Common myeloid progenitor, CD34-positive (primary cell): ENCODE measurements at regions not wholly inside any gene's neighbourhood (a gene's known extent, or its start where the extent isn't known, plus 50 kb on each side); places are given as distances from the start of the nearest gene placed in this dataset.

Experiments
- CTCF ChIA-PET: fragments of 350-600 bp; sonication (Branson Sonifier 250); formaldehyde crosslinking; loops from one replicate; lab custom pipeline; 2021; ENCODE audit warnings: antibody characterized with exemption; lab: Charles Lee
- POLR2A ChIA-PET: fragments of 350-600 bp; sonication (Branson Sonifier 250); formaldehyde crosslinking; loops from one replicate; lab custom pipeline; 2021; ENCODE audit warnings: antibody characterized with exemption; lab: Charles Lee
- DNase-seq, 3 donors: peaks; one replicate each; pipeline versions ENCODE4 v3.0.0 to v3.0.0-alpha.2; 2013
- H3K27ac ChIP-seq, 2 experiments: 1 replicate in 1 of 2; 2 replicates in 1 of 2; pipeline ENCODE4 v1.7.0; 2013; ENCODE audit warnings: inconsistent platforms in 2 of 2, low read length in 2 of 2, mild to moderate bottlenecking in 2 of 2, low read depth in 1 of 2, moderate library complexity in 1 of 2; ENCODE audit not compliant: severe bottlenecking in 2 of 2, insufficient read depth in 1 of 2, poor library complexity in 1 of 2
- H3K27me3 ChIP-seq, 5 experiments: replicated peaks in 2 of 5; 1 replicate in 3 of 5; 2 replicates in 2 of 5; pipeline versions ENCODE4 v1.6.1 to v1.7.0; 2013; ENCODE audit warnings: low read length in 4 of 5, mild to moderate bottlenecking in 2 of 5, moderate library complexity in 2 of 5, inconsistent platforms in 1 of 5; ENCODE audit not compliant: insufficient read depth in 5 of 5, control insufficient read depth in 4 of 5
- H3K36me3 ChIP-seq, 4 experiments: 1 replicate in 2 of 4; 2 replicates in 2 of 4; pipeline versions ENCODE4 v1.6.1 to v1.7.0; 2013; ENCODE audit warnings: low read length in 3 of 4, control low read depth in 1 of 4, mild to moderate bottlenecking in 1 of 4; ENCODE audit not compliant: control insufficient read depth in 4 of 4, insufficient read depth in 4 of 4
- H3K4me1 ChIP-seq, 4 experiments: 1 replicate in 3 of 4; 2 replicates in 1 of 4; pipeline versions ENCODE4 v1.6.1 to v1.7.1; 2013; ENCODE audit warnings: low read length in 3 of 4, mild to moderate bottlenecking in 3 of 4, control low read depth in 1 of 4, inconsistent platforms in 1 of 4, moderate library complexity in 1 of 4; ENCODE audit not compliant: control insufficient read depth in 4 of 4, insufficient read depth in 4 of 4; ENCODE audit errors: control extremely low read depth in 1 of 4
- H3K4me3 ChIP-seq, 7 experiments: 1 replicate in 4 of 7; 2 replicates in 3 of 7; pipeline versions ENCODE4 v1.5.1 to v1.7.0; 2013; ENCODE audit warnings: mild to moderate bottlenecking in 7 of 7, low read length in 6 of 7, moderate library complexity in 6 of 7, inconsistent platforms in 2 of 7, low read depth in 2 of 7, control low read depth in 1 of 7; ENCODE audit not compliant: insufficient read depth in 4 of 7, control insufficient read depth in 1 of 7; ENCODE audit errors: extremely low read depth in 1 of 7
- H3K9me3 ChIP-seq, 5 experiments: 1 replicate in 4 of 5; 2 replicates in 1 of 5; pipeline versions ENCODE4 v1.6.1 to v1.7.1; 2013; ENCODE audit warnings: low read length in 4 of 5, mild to moderate bottlenecking in 2 of 5, inconsistent platforms in 1 of 5, low read depth in 1 of 5, moderate library complexity in 1 of 5; ENCODE audit not compliant: control insufficient read depth in 4 of 5, insufficient read depth in 2 of 5; ENCODE audit errors: control extremely low read depth in 1 of 5
- WGBS: methylation state at CpG from one replicate; pipeline ENCODE4 v1.1.5; 2013; ENCODE audit not compliant: insufficient coverage; 5-methylcytosine and 5-hydroxymethylcytosine counted together

DNA sequence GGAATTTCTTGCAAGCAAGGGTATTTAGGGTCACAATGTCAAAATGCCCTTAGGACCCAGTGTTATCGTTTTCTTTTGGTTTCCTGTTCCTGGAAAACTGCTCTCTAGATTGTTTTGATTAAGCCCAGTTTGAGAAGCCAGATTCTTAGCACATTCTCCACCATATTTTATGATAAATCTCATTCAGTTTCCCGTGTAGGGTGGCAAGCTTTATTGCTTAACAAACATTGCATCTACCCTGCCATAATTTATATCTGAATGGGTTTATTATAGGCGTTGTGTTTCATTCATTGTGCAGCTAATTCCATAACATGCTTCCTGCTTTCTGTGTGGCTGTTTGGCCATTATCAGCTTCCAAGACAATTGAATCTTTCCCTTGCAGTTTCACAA is 389.1 kb upstream of the DYNLRB2 start:
- Histone ChIP-seq H3K27me3 (peaks cover 0 to 4% (median 0%) of the 10 kb centered on the region in 5 experiments), H3K36me3 (no peaks in the 10 kb centered on the region), H3K27ac (no peak overlapping the region), H3K4me3 (no peak overlapping the region), H3K4me1 (peaks cover 0 to 2% (median 0%) of the 10 kb centered on the region in 4 experiments), H3K9me3 (no peaks in the 10 kb centered on the region)
- POLR2A ChIA-PET: no interaction called here
- no peak for DNase-seq
- WGBS: 0% methylated on average over 1 of the region's 3 CpGs
- CTCF ChIA-PET: no interaction called here

DNA sequence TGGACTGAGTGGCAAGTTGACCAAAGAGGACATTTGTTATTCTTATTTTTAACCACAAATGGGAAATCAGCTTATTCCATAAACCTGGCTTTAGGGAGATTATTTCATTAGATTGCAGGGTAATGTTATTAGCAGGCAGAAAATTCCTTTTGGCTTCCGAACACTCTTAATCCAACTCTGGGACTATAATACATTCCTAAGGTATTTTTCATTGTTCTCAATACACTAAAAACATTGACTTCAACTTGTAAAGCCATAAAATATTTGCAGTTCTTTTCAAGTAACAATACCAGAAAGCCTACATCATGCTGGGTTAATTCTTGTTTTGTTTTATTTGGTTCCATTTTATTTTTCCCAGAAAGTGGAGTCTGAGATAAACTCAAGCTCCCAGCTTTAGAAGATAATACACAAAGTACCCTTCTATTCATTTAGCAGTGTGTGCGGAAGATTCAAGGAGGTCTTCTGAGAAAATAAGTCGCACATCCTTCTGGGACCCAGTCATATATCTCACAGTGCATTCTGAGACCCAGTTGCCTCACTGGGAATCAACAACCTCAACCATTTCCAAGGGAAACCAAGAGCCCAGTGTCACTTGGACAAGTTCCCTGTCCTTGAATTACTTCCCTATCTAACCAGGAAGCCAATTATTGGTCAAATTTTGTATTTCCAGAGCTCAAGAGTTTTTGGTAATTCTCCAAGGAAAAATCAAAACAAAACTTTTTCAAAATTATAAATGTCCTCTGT is 389.6 kb upstream of the DYNLRB2 start:
- Histone ChIP-seq H3K4me1 (peaks cover 0 to 2% (median 0%) of the 10 kb centered on the region in 4 experiments), H3K36me3 (no peaks in the 10 kb centered on the region), H3K27me3 (peaks cover 0 to 4% (median 0%) of the 10 kb centered on the region in 5 experiments), H3K9me3 (no peaks in the 10 kb centered on the region), H3K4me3 (no peak overlapping the region), H3K27ac (no peak overlapping the region)
- 100% methylated on average over 1 of the region's 3 CpGs for WGBS
- DNase-seq: no peak
- ChIA-PET CTCF (no interaction called here), POLR2A (no interaction called here)

DNA sequence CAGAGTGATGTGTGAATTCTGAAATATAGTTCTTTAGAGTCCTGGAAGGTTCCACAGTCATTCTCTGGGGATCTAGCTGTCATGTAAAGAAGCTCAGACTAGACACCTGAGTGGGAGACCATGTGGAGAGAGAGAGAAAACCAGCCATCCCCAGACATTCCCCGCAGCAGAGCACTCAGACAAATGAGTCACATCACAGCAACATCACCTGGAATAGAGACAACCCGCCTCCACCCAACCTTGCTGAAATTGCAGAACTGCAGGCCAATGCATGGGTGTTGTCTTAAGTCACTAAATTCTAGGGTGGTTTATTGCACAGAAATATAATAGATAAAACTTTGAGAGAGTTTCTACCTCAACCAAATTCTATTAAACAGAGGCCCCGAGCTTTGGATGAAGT is 392.0 kb upstream of the DYNLRB2 start:
- Histone ChIP-seq H3K36me3 (no peaks in the 10 kb centered on the region), H3K9me3 (no peaks in the 10 kb centered on the region), H3K4me1 (peaks cover 0 to 2% (median 0%) of the 10 kb centered on the region in 4 experiments), H3K27me3 (no peaks in the 10 kb centered on the region), H3K27ac (no peak overlapping the region), H3K4me3 (no peak overlapping the region)
- WGBS: no CpG with 5 or more reads among the region's 3 CpGs
- CTCF ChIA-PET: interaction anchor here (0.8 kb wide), 1 partner anchor 10 kb away, joined by 3 read pairs; no protein-coding TSS in a partner anchor
- DNase-seq: no peak
- POLR2A ChIA-PET: no interaction called here

DNA sequence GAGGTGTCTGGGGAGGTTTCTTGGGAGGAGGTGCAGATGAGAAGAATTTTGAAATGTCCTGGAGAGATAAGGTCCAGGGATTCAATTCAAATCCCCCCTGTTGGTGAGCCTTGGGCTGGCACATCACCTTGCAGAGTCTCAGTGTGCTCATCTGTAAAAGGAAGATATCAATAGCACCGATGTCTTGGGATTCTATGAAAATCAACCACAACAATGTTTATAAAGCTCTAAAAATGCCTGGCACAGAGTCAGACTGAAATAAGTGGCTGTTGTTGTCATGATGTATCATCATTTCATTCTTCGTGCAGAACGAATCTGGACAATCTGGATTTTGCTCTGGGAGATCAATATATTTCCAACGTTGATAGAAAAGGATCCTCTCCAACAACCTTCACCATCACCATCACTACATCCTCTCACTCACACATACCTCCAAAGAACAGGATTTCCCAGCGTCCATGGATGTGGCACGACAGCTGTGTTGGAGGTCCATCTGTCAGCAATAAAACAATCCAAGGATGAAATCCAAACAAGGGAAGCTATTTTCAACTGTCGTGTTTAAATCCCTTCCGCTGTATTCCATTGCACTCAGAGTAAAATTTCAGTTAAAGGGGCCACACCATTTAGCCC is 393.7 kb upstream of the DYNLRB2 start:
- Histone ChIP-seq H3K27me3 (no peaks in the 10 kb centered on the region), H3K4me3 (no peak overlapping the region), H3K4me1 (peaks cover 0 to 2% (median 0%) of the 10 kb centered on the region in 4 experiments), H3K27ac (no peak overlapping the region), H3K9me3 (peaks cover 0 to 4% (median 2%) of the 10 kb centered on the region in 5 experiments), H3K36me3 (no peaks in the 10 kb centered on the region)
- POLR2A ChIA-PET: no interaction called here
- CTCF ChIA-PET: no interaction called here
- DNase-seq: no peak
- WGBS: 87% methylated on average over 7 of the region's 8 CpGs

DNA sequence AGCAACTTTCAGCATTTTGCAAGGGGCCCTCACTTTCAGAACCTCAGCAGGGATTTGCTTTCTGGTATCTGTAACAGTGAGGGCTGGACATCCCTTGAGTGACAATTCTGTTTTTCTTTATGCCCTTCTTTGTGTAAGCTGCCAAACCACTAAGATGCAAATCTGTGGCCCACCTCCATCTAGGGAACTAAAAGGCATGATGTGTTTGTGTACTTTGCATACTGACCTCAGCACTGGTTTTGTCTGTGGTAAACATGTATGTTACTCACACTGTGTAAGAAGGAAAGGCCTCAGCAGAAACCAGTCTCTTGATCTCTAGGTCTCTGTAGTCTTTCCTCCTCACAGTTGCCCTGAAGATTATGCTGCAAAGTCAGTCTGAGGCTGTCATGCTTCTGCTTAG is 396.6 kb upstream of the DYNLRB2 start:
- no peaks in the 10 kb centered on the region for H3K27me3 ChIP-seq
- no peak for DNase-seq
- POLR2A ChIA-PET: no interaction called here

DNA sequence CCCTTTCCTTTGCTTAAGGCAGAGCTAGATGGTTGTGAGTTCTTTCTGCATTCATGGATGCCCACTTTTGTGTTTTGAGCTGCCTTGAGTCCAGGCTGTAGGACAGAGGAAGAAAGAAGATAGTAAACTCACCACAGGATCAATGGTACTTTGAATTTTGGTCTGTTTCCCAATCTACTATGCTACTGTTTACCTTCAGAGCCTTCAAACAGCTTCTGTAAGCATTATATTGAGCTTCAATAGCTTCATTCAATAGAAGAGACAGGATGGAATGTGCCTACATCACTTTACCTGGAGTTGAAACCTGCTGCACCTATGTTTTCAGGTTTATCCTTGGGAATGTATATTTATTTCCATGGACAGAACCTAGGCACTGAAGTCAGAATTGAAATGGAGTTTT is 397.9 kb upstream of the DYNLRB2 start:
- no peak for DNase-seq
- no peaks in the 10 kb centered on the region for H3K4me1 ChIP-seq
- no peak overlapping the region for H3K27ac ChIP-seq
- ChIA-PET CTCF (no interaction called here), POLR2A (no interaction called here)
- no peak overlapping the region for H3K4me3 ChIP-seq
- peaks cover 0 to 4% (median 3%) of the 10 kb centered on the region in 5 experiments for H3K9me3 ChIP-seq
- no peaks in the 10 kb centered on the region for H3K27me3 ChIP-seq
- H3K36me3 ChIP-seq: no peaks in the 10 kb centered on the region

More for the DNA sequence above, 396.6 kb upstream of the DYNLRB2 start:
- Histone ChIP-seq H3K4me1 (no peaks in the 10 kb centered on the region), H3K4me3 (no peak overlapping the region), H3K36me3 (no peaks in the 10 kb centered on the region), H3K9me3 (peaks cover 0 to 4% (median 3%) of the 10 kb centered on the region in 5 experiments), H3K27ac (no peak overlapping the region)
- CTCF ChIA-PET: no interaction called here

DNA sequence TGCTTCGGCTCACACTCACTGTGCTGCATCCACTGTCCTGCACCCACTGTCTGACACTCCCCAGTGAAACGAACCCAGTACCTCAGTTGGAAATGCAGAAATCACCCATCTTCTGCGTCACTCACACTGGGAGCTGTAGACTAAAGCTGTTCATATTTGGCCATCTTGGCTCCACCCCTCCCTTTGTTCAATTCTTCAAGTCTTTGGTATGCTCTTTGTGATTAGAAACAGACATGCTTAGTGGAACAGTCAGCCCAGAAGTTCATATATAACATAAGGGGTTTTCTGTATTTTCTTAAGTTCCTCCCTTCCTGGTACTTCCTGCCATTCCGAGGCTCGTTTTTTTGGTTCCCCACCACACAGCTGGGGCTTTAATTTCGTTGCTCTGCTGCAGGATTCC is 398.5 kb upstream of the DYNLRB2 start:
- no peaks in the 10 kb centered on the region for H3K4me1 ChIP-seq
- no peaks in the 10 kb centered on the region for H3K27me3 ChIP-seq
- peaks cover 0 to 4% (median 3%) of the 10 kb centered on the region in 5 experiments for H3K9me3 ChIP-seq
- no peak overlapping the region for H3K27ac ChIP-seq
- CTCF ChIA-PET: no interaction called here
- 94% methylated on average over 4 of the region's 6 CpGs for WGBS
- POLR2A ChIA-PET: no interaction called here
- no peak overlapping the region for H3K4me3 ChIP-seq
- H3K36me3 ChIP-seq: no peaks in the 10 kb centered on the region
- no peak for DNase-seq
